NCI-H748 (cell line): ENCODE measurements at regions not wholly inside any gene's neighbourhood (a gene's known extent, or its start where the extent isn't known, plus 50 kb on each side); places are given as distances from the start of the nearest gene placed in this dataset.

Experiments used
- DNase-seq: peaks from one replicate; lab custom pipeline; 2025; ENCODE audit not compliant: unreplicated experiment; lab: John Stamatoyannopoulos, UW

- no peak for DNase-seq
Observed at GRCh38 chr2:155209696-155210450, 511.4 kb downstream of the KCNJ3 start.

GRCh38 chr2:155203178-155203577 lies 504.7 kb downstream of the KCNJ3 start:
- DNase-seq, result peak; percentile 59

GRCh38 chr2:155200753-155201152 lies 502.3 kb downstream of the KCNJ3 start:
- no peak for DNase-seq

- peak; percentile 96 for DNase-seq
Observed at GRCh38 chr2:155190342-155190741, 491.8 kb downstream of the KCNJ3 start.

- DNase-seq, result no peak
Observed at GRCh38 chr2:155178921-155179320, 480.4 kb downstream of the KCNJ3 start.

GRCh38 chr2:155176345-155176744 lies 477.9 kb downstream of the KCNJ3 start:
- DNase-seq, result peak; percentile 15

- DNase-seq, result no peak
Observed at GRCh38 chr2:155169317-155169716, 470.8 kb downstream of the KCNJ3 start.

- DNase-seq, result no peak
Observed at GRCh38 chr2:155162494-155162893, 464.0 kb downstream of the KCNJ3 start.

GRCh38 chr2:155161314-155161713 lies 462.8 kb downstream of the KCNJ3 start:
- DNase-seq, result no peak

- DNase-seq, result no peak
Observed at GRCh38 chr2:155157711-155158110, 459.2 kb downstream of the KCNJ3 start.

GRCh38 chr2:155157065-155157464 lies 458.6 kb downstream of the KCNJ3 start:
- no peak for DNase-seq

- no peak for DNase-seq
Observed at GRCh38 chr2:155151945-155152344, 453.4 kb downstream of the KCNJ3 start.

GRCh38 chr2:155151472-155151871 lies 453.0 kb downstream of the KCNJ3 start:
- DNase-seq, result no peak

- DNase-seq, result peak; percentile 97
Observed at GRCh38 chr2:155145758-155146229, 447.3 kb downstream of the KCNJ3 start.

- DNase-seq, result no peak
Observed at GRCh38 chr2:155141418-155141817, 442.9 kb downstream of the KCNJ3 start.

- DNase-seq, result no peak
Observed at GRCh38 chr2:155125585-155126230, 427.2 kb downstream of the KCNJ3 start.

GRCh38 chr2:155115846-155116245 lies 417.4 kb downstream of the KCNJ3 start:
- peak; percentile 24 for DNase-seq

- DNase-seq, result no peak
Observed at GRCh38 chr2:155111070-155111469, 412.6 kb downstream of the KCNJ3 start.

- no peak for DNase-seq
Observed at GRCh38 chr2:155109527-155109926, 411.0 kb downstream of the KCNJ3 start.

- no peak for DNase-seq
Observed at GRCh38 chr2:155100261-155100660, 401.8 kb downstream of the KCNJ3 start.

- DNase-seq, result no peak
Observed at GRCh38 chr2:155099784-155100183, 401.3 kb downstream of the KCNJ3 start.

- no peak for DNase-seq
Observed at GRCh38 chr2:155095613-155096012, 397.1 kb downstream of the KCNJ3 start.
